ENCODE measurements at regions not wholly inside any gene's neighbourhood (a gene's known extent, or its start where the extent isn't known, plus 50 kb on each side); places are given as distances from the start of the nearest gene placed in this dataset.

DNA sequence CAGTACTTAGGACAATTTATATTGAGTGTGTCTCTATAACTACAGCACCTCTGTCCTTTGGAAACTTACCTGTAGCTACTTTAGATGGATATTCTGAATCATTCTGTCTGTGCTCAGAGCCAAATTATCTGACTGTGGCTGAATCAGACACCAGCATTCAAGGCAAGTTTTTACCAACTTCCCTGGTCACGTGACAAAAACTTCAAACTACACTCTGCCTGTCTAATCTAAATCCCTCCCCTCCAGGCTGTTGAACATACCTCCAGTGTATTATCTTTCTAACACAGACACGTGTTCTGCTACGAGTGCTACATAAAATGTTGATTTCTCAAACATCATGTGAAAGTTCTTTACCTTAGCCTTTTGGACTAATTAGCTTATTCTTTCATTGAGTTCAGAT is 641.2 kb upstream of the CPEB2 start:
- Histone ChIP-seq H3K36me3 (no peaks in the 10 kb centered on the region), H3K4me3 (no peak overlapping the region), H3K9me3 (no peaks in the 10 kb centered on the region), H3K27me3 (no peaks in the 10 kb centered on the region)
- DNase-seq: no peak

DNA sequence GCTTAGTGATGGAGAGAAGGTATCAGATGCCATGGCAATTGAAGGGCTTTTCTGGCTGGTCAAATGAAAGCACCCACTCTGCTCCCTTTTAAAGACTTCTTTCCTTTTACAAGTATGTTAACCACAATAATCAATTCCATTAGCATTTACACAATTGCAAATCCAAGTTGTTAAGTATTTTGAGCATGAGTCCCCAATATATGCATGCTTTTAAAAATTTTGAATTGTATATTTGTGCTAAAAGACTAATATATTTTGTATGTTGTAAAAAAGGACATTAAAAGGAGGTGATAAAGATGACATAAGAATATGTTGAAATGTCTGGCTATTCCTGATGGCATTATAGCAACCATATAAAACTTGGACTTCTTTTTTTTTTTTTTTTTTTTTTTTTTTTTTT is 639.9 kb upstream of the CPEB2 start:
- no peak overlapping the region for H3K4me3 ChIP-seq
- no peaks in the 10 kb centered on the region for H3K27me3 ChIP-seq
- no peak for DNase-seq
- H3K36me3 ChIP-seq: no peaks in the 10 kb centered on the region
- no peaks in the 10 kb centered on the region for H3K9me3 ChIP-seq

DNA sequence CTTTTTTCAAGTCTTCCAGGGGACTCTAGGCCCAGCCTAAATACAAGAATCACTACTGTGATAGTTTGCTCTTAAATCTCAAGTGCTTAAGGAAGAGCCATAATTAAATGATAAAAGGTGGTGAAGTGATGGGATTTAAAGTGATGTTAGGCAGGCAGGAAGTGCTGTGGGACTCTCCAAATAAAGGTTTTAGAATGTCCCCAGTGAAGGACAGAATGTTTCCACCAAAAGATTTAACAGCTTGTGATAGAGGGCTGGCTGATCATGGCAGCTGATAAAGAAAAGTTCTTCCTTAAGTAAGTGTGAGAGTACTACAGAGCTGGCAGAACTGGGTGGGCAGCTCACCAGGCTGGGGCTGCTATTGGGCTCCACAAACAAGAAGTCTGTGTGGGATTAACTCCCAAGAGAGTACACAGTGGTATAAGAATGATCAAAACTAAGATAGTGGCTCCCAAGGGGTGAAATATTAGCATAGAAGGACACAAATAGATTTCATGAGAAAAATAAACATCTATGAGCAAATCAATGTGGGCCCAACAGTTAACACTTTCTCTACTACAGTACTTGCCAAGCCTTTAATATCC is 637.2 kb upstream of the CPEB2 start:
- H3K4me3 ChIP-seq: no peak overlapping the region
- H3K36me3 ChIP-seq: no peaks in the 10 kb centered on the region
- DNase-seq: no peak
- H3K9me3 ChIP-seq: no peaks in the 10 kb centered on the region
- H3K27me3 ChIP-seq: no peaks in the 10 kb centered on the region

DNA sequence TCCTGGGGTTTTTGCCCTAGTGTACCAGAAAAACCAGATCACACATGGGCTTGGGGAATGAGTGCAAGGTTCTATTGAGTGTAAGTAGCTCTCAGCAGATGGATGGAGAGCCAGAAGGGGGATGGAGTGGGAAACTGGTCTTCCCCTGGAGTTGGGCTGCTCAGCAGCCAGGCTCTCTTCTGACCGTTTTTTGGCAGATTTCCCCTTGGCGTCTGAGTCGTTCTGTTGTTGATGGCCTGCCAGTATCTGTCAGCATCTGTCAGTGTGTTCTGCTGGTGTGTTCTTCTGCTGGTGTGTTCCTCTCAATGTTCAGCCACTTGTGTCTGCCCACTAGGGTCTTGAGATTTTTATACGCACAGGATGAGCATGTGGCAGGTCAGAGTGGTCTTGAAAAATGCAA is 633.9 kb upstream of the CPEB2 start:
- no peaks in the 10 kb centered on the region for H3K36me3 ChIP-seq
- no peak overlapping the region for H3K4me3 ChIP-seq
- peak; percentile 20 for DNase-seq

DNA sequence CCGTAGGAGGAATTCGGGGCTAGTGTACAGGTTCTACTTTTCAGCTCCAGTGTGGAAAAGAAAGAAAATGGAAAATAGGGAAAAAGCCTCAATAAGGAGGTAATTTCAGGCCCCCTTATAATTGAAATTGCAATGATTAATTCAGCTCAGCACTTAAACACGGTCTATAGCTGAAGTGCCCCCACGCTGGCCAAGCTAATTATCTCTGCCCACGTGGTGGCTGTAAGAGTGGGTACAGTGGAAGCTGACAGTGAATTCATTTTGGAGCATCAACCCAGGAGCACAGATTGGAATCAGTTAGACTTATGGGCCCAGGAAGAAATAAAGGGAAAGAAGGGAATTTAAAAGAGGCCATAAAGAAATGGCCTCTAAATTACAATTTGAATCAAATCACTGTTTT is 631.1 kb upstream of the CPEB2 start:
- DNase-seq: no peak
- Histone ChIP-seq H3K4me3 (no peak overlapping the region), H3K27me3 (no peaks in the 10 kb centered on the region), H3K9me3 (no peaks in the 10 kb centered on the region), H3K36me3 (no peaks in the 10 kb centered on the region)

More for the DNA sequence above, 633.9 kb upstream of the CPEB2 start:
- Histone ChIP-seq H3K27me3 (no peaks in the 10 kb centered on the region), H3K9me3 (no peaks in the 10 kb centered on the region)

DNA sequence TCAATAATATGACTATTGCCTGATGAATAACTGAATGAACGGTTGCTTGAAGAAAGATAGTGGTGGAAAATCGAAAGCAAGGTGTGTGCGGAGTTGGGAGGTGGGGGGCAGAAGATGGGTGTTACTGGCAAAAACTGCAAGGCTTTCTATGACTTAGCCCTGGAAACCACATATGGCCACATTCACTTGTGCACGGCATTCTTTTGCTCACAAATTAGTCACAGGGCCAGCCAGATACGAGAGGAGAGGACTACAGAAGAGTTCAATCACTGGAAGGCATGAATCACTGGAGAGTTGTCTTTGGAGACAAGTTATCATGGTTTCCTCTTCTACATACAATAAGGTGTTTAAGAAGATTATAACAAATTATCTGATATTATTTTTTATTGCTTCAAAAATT is 626.5 kb upstream of the CPEB2 start:
- no peak overlapping the region for H3K4me3 ChIP-seq
- DNase-seq: no peak
- H3K27me3 ChIP-seq: no peaks in the 10 kb centered on the region
- no peaks in the 10 kb centered on the region for H3K36me3 ChIP-seq
- no peaks in the 10 kb centered on the region for H3K9me3 ChIP-seq

DNA sequence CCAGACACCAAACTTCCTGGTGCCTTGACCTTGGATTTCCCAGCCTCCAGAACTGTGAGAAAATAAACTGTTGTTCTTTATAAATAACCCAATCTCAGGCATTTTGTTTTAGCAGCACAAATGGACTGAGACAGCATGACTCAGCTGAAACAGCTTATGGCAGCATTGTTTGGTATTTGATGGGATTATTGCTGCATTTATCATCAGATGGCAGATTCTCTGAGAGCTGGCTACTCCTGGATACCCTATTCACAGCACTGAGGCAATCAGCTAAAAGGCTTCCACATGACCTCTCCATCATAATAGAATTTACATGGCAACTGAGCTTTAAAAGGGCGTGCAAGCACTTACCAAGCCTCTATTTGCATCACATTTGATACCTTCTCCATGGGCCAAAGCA is 623.1 kb upstream of the CPEB2 start:
- no peaks in the 10 kb centered on the region for H3K36me3 ChIP-seq

DNA sequence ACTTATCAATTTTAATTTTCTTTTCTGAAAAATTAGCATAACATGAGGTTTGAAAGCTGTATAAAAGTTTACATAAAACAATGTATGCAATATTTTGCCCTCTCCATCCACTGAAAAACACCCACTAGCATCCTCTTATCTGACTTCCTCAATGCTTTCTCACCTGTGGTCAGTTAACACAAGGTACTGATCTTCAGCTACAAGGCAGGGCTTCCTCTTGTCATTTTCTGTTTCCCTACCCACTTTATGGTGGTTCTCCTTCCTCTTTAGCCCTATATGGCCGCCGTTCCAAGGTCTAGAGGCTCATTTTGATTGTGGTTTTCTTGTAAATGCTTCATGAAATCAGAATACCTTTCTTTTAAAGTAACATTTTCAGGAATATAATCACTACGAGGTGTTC is 618.6 kb upstream of the CPEB2 start:
- no peak overlapping the region for H3K4me3 ChIP-seq
- no peaks in the 10 kb centered on the region for H3K36me3 ChIP-seq
- H3K9me3 ChIP-seq: no peaks in the 10 kb centered on the region

More for the DNA sequence above, 623.1 kb upstream of the CPEB2 start:
- no peaks in the 10 kb centered on the region for H3K27me3 ChIP-seq
- no peaks in the 10 kb centered on the region for H3K9me3 ChIP-seq
- no peak overlapping the region for H3K4me3 ChIP-seq
- DNase-seq: no peak

DNA sequence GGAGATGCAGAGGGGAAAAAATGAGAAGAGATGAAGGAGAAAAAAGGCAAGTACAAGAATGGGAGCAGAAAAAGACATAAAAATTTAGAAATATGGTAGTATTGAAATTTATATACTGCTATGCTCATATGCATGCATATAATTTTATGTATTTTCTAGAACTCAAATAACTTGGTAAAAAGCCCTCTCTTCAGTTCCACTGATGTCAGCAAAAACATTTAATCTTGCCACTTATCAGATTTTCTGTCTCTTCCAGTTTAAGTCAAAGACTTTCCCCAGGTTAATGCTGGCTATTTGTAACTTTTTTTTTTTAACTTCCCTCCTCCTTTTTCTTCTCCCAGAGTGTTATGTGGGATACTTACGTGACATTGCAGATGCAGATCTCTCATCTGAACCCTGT is 617.5 kb upstream of the CPEB2 start:
- no peaks in the 10 kb centered on the region for H3K36me3 ChIP-seq

More for the DNA sequence above, 618.6 kb upstream of the CPEB2 start:
- DNase-seq: no peak
- H3K27me3 ChIP-seq: no peaks in the 10 kb centered on the region

DNA sequence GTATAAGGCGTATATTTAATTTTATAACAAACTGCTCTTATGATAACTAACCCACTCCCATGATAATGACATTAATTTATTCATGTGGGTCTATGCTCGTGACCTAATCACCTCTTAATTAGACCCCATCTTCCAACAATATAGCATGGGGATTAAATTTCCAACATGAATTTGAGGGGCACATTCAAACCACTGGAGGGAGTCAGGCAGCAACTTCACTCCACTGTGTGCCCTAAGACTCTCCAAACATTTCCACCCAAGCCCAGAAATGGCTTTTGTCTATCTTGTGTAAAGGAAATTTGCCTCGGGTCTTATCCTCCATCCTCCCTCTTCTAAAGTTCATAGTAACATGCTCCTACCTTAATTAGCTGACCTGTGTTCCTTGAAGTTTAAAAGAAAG is 616.1 kb upstream of the CPEB2 start:
- H3K27me3 ChIP-seq: no peaks in the 10 kb centered on the region

More for the DNA sequence above, 617.5 kb upstream of the CPEB2 start:
- DNase-seq: no peak
- H3K4me3 ChIP-seq: no peak overlapping the region
- no peaks in the 10 kb centered on the region for H3K27me3 ChIP-seq
- no peaks in the 10 kb centered on the region for H3K9me3 ChIP-seq

DNA sequence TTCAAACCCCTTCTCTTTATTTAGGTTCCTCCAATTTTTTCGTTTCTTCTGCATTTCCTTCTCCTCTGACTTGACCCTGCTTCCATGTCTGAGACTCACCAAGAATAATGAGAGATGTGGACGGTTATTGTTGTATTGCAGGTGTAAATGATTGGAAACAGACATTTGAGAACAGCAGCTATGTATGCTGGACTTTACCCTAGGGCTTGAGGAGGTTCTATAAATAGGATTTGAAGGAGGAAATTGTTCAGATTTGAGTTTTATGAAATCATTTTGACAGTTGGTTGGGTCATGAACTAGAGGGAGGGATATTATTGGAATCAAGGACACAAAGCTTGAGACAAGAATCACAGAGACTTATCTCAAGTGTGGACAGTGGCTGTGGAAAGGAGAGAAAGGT is 614.6 kb upstream of the CPEB2 start:
- Histone ChIP-seq H3K9me3 (no peaks in the 10 kb centered on the region), H3K4me3 (no peak overlapping the region), H3K36me3 (no peaks in the 10 kb centered on the region), H3K27me3 (no peaks in the 10 kb centered on the region)
- no peak for DNase-seq

More for the DNA sequence above, 616.1 kb upstream of the CPEB2 start:
- Histone ChIP-seq H3K4me3 (no peak overlapping the region), H3K36me3 (no peaks in the 10 kb centered on the region), H3K9me3 (no peaks in the 10 kb centered on the region)
- no peak for DNase-seq

DNA sequence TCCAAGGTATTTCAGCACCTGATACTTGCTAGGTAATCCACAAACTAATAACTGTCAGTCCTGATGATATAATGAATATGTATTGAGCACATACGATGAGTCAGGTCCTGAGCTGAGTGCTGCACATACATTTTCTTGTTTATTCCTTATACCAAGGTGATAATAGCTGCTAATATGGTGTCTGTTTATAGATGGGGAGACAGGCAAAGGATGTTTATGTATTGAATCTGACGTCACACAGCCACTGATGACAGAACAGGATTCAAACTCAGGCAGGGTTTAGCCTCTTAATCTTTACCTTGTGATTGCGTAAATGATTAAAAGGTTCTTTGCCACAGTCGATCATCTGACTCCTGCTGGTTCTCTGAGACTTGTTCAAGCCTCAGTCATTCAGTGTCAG is 609.9 kb upstream of the CPEB2 start:
- no peak for DNase-seq
- H3K27me3 ChIP-seq: no peaks in the 10 kb centered on the region
- no peak overlapping the region for H3K4me3 ChIP-seq
- H3K36me3 ChIP-seq: no peaks in the 10 kb centered on the region
- no peaks in the 10 kb centered on the region for H3K9me3 ChIP-seq

DNA sequence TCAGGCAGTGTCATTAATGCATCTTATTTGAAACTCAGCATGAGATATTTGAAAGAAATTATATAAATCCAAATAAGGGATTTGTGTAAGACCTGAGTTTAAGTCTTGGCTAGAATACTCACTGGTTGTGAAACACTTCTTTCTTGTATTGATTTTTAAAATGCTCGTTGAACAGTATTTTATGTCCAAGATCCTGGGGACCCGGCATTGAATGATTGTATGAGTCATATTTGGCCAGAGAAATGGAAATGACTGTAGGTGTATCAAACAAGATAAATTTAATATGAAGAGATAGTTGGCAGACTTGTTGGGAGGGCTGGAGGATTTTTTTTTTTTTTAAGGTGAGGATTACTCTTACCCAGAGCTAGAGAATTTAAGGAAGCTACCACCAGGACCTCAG is 606.1 kb upstream of the CPEB2 start:
- H3K4me3 ChIP-seq: no peak overlapping the region
- DNase-seq: no peak
- H3K9me3 ChIP-seq: no peaks in the 10 kb centered on the region
- no peaks in the 10 kb centered on the region for H3K27me3 ChIP-seq
- no peaks in the 10 kb centered on the region for H3K36me3 ChIP-seq

DNA sequence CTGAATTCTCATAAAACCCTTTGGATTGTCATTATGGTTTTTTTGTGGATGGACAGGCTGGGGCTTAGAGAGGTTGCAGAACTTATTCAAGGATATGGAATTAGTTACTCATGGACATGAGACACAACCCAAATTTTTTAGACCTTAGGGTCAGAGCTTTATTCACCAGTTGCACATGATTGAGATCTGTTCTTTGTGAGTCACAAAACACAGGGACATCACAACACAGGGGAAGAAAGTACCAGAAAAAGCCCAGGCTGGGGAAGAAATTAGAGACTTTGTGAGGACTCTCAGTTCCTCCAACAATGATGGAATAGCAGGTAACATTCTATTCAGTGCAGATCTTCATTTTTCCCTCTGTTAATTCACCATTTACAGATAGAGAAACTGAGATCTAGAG is 602.4 kb upstream of the CPEB2 start:
- H3K36me3 ChIP-seq: no peaks in the 10 kb centered on the region
- no peak for DNase-seq
- H3K27me3 ChIP-seq: no peaks in the 10 kb centered on the region
- no peak overlapping the region for H3K4me3 ChIP-seq
- no peaks in the 10 kb centered on the region for H3K9me3 ChIP-seq

DNA sequence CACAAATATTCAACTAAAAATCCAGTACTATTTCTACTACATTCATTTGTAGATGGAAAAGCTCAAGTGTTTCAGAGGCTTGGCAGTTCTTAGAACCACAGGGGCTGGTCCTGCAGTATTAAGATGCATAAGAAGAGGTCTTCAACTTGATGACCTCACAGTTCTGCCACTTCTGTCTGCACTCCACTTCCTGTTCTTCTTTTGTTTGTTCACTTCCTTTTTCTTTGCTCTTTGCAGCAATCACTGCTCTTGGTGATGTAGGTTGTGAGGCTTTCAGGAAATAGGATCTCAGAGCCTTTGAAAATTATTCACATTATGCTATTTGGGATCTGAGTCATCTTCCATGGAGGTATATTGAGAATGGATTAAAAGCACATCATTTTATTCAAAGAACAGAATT is 602.0 kb upstream of the CPEB2 start:
- Histone ChIP-seq H3K36me3 (no peaks in the 10 kb centered on the region), H3K9me3 (no peaks in the 10 kb centered on the region), H3K4me3 (no peak overlapping the region), H3K27me3 (no peaks in the 10 kb centered on the region)
- DNase-seq: no peak

DNA sequence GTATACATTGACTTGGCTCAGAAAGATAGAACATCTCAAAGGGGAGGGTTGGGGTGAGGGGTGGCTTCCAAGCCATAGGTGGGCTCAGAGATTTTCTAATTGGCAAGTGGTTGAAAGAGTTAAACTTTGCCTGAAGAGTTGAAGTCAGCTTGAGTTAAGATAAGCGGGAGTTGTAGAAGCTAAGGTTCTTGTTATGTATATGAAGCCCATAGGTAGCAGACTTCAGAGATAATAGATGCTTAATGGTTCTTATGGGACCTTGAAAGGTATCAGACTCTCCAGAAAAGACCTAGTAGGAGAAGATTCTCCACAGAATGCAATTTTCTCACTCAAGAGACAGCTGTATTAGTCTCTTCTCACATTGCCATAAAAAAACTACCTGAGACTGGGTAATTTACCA is 599.1 kb upstream of the CPEB2 start:
- no peaks in the 10 kb centered on the region for H3K9me3 ChIP-seq
- no peak overlapping the region for H3K4me3 ChIP-seq
- no peak for DNase-seq
- H3K36me3 ChIP-seq: no peaks in the 10 kb centered on the region
- no peaks in the 10 kb centered on the region for H3K27me3 ChIP-seq

DNA sequence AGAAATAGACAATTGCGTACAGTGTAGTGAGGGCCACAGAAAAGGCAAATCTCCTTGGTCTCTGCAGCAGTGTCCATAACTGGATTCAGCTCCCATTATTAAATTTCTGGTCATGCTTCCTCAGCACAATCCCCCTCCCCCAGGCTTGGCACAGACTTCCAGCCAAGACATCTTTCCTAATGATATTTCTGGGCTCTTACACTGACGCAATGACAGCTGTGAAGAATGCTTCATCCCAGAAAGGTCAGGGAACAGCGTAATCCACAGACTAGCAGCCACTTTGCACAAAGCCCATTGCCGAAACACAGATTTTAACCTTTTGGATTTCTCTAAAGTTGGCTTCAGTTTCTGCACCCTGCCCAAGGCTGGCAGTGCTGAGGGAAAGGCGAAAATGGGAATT is 597.6 kb upstream of the CPEB2 start:
- Histone ChIP-seq H3K36me3 (no peaks in the 10 kb centered on the region), H3K9me3 (no peaks in the 10 kb centered on the region), H3K27me3 (no peaks in the 10 kb centered on the region), H3K4me3 (no peak overlapping the region)
- no peak for DNase-seq

DNA sequence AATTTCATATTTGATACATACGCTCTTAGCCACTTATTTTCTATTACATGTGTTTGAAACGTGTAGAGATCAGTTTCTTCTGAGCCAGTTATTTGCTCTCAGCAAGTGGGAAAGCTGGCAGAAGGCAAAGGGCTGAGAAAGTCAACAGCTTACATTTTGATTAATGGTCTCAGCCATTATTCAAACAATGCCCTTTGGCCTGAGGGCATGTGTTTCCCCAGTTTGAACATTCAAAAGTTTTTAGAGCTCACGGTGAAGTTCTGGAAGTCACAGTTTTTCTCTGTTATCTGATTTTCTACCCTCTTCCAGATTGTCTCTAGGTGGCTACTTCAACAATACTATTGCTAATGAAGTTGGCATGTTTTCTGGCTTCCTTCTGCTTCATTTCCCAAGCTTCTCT is 591.8 kb upstream of the CPEB2 start:
- no peak for DNase-seq
- Histone ChIP-seq H3K9me3 (no peaks in the 10 kb centered on the region), H3K36me3 (no peaks in the 10 kb centered on the region), H3K27me3 (no peaks in the 10 kb centered on the region), H3K4me3 (no peak overlapping the region)

DNA sequence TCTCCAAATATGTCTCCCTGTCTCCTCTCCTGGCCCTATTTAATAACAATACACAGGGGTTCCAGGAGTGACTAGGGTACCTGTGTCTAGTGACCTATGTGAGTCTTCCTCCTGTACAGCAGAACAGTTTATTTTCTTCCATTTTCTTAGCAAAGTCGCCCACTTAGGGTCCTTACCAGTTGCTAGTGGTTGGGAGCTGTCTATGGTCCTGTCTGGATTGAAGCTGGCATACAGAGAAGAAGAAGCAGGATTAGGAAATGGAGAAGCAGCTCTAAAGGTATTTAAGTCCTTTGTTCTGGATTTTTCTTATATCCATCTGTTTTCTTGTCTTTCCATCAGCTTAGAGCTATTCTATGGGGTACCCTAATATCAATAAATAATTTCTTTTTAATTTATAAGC is 587.1 kb upstream of the CPEB2 start:
- DNase-seq: peak; percentile 1
- no peaks in the 10 kb centered on the region for H3K36me3 ChIP-seq
- H3K9me3 ChIP-seq: no peaks in the 10 kb centered on the region
- H3K4me3 ChIP-seq: no peak overlapping the region
- H3K27me3 ChIP-seq: no peaks in the 10 kb centered on the region
